Astrocyte of the hippocampus (primary cell): ENCODE measurements at regions not wholly inside any gene's neighbourhood (a gene's known extent, or its start where the extent isn't known, plus 50 kb on each side); places are given as distances from the start of the nearest gene placed in this dataset.
"Not testable (repeated sequence)": the region's sequence is repeated elsewhere in the genome, so short reads cannot be mapped to it uniquely, and the experiment has no call there.

Experiments
- DNase-seq: peaks from one replicate; pipeline ENCODE4 v3.0.0; 2011; ENCODE audit warnings: low read depth, low spot score

- DNase-seq = no peak
Measured at GRCh38 chr10:63783882-63784281, 262.7 kb downstream of the REEP3 start.

GRCh38 chr10:63788152-63788821 lies 267.1 kb downstream of the REEP3 start:
- no peak for DNase-seq

GRCh38 chr10:63795094-63795860 lies 274.1 kb downstream of the REEP3 start:
- no peak for DNase-seq

- DNase-seq = peak; percentile 96
Measured at GRCh38 chr10:63798599-63799498, 277.6 kb downstream of the REEP3 start.

- DNase-seq = no peak
Measured at GRCh38 chr10:63799521-63800300, 278.5 kb downstream of the REEP3 start.

GRCh38 chr10:63801166-63801565 lies 280.0 kb downstream of the REEP3 start:
- DNase-seq = no peak

- DNase-seq = no peak
Measured at GRCh38 chr10:63806330-63806729, 285.1 kb downstream of the REEP3 start.

GRCh38 chr10:63812501-63812900 lies 291.3 kb downstream of the REEP3 start:
- DNase-seq = peak; percentile 31

- peak; percentile 82 for DNase-seq
Measured at GRCh38 chr10:63819753-63820329, 298.6 kb downstream of the REEP3 start.

GRCh38 chr10:63822496-63822895 lies 301.3 kb downstream of the REEP3 start:
- no peak for DNase-seq

GRCh38 chr10:63825111-63825510 lies 303.9 kb downstream of the REEP3 start:
- DNase-seq = peak; percentile 30

- no peak for DNase-seq
Measured at GRCh38 chr10:63825766-63826165, 304.6 kb downstream of the REEP3 start.

- not testable (repeated sequence) for DNase-seq
Measured at GRCh38 chr10:63827018-63827417, 305.8 kb downstream of the REEP3 start.

- DNase-seq = no peak
Measured at GRCh38 chr10:63829020-63829419, 307.8 kb downstream of the REEP3 start.

- DNase-seq = no peak
Measured at GRCh38 chr10:63829573-63830149, 308.5 kb downstream of the REEP3 start.

GRCh38 chr10:63832686-63833085 lies 311.5 kb downstream of the REEP3 start:
- DNase-seq = no peak

- DNase-seq = peak; percentile 1
Measured at GRCh38 chr10:63833411-63834060, 312.3 kb downstream of the REEP3 start.

- no peak for DNase-seq
Measured at GRCh38 chr10:63836666-63837442, 315.7 kb downstream of the REEP3 start.

- no peak for DNase-seq
Measured at GRCh38 chr10:63841761-63842160, 320.6 kb downstream of the REEP3 start.
